ENCODE measurements at regions not wholly inside any gene's neighbourhood (a gene's known extent, or its start where the extent isn't known, plus 50 kb on each side); places are given as distances from the start of the nearest gene placed in this dataset.
"Not testable (repeated sequence)": the region's sequence is repeated elsewhere in the genome, so short reads cannot be mapped to it uniquely, and the experiment has no call there.

- in situ Hi-C loops (cut with MboI; ENCODE audit: low sequenced_read_pairs, unreplicated experiment): no loop called here
- DNase-seq (ENCODE audit: low spot score): peak; percentile 44
- TF ChIP-seq, protein P1, sequence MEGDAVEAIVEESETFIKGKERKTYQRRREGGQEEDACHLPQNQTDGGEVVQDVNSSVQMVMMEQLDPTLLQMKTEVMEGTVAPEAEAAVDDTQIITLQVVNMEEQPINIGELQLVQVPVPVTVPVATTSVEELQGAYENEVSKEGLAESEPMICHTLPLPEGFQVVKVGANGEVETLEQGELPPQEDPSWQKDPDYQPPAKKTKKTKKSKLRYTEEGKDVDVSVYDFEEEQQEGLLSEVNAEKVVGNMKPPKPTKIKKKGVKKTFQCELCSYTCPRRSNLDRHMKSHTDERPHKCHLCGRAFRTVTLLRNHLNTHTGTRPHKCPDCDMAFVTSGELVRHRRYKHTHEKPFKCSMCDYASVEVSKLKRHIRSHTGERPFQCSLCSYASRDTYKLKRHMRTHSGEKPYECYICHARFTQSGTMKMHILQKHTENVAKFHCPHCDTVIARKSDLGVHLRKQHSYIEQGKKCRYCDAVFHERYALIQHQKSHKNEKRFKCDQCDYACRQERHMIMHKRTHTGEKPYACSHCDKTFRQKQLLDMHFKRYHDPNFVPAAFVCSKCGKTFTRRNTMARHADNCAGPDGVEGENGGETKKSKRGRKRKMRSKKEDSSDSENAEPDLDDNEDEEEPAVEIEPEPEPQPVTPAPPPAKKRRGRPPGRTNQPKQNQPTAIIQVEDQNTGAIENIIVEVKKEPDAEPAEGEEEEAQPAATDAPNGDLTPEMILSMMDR (IDR thresholded peaks at IDR 0.05; ENCODE audit: borderline replicate concordance, control extremely low read depth, extremely low read depth, insufficient read depth, missing control alignments): no peak
Measured at GRCh38 chr10:26628395-26628794, 69.1 kb upstream of the PDSS1 start.

- DNase-seq (ENCODE audit: low spot score); in situ Hi-C loops (cut with MboI; ENCODE audit: low sequenced_read_pairs, unreplicated experiment): not testable (repeated sequence)
Measured at GRCh38 chr10:26632171-26632570, 65.3 kb upstream of the PDSS1 start.

GRCh38 chr10:26634111-26634510 is 63.4 kb upstream of the PDSS1 start:
- in situ Hi-C loops (cut with MboI; ENCODE audit: low sequenced_read_pairs, unreplicated experiment): not testable (repeated sequence)

DNA sequence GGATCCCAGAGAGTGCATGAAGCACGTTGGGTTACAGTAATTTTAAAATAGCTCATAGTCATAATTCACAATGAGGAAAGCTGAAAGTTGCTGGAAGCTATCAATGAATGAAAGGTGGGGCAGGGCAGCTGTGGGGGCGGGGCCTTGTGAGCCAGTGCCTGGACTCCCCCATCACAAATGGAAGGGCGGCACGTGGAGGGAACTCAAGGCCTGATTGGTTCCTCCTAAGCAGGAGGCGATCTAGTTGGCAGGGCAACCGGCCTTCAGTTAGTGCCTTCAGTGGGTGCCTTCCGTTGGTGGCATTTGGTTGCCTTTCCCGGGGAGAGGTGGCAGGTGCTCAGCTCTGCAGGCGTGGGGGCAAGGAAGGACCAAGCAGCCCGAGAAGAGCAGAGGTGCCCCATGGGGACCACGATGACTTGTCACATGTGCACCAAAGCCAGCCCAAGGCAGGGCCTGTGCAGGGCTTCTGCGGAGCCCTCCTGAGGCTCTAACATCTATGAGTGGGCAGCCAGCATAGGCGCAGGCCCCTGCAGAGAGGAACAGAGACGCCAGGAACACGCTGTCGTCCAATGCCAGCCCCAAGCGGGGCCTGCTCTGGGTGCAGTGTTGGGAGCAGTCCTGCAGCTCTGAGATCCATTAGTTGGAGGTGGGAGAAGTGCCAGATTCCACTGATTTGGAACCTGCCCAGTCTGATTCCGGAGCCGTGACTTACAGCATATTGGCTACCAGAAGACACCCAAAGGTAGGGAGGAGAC is 59.8 kb upstream of the PDSS1 start:
- in situ Hi-C loops (cut with MboI; ENCODE audit: low sequenced_read_pairs, unreplicated experiment): no loop called here
- DNase-seq (ENCODE audit: low spot score): no peak
- TF ChIP-seq, protein P1 (IDR thresholded peaks at IDR 0.05; ENCODE audit: borderline replicate concordance, control extremely low read depth, extremely low read depth, insufficient read depth, missing control alignments): no peak

More at GRCh38 chr10:26634111-26634510, 63.4 kb upstream of the PDSS1 start:
- not testable (repeated sequence) for DNase-seq (ENCODE audit: low spot score)

GRCh38 chr10:26640391-26640790 is 57.1 kb upstream of the PDSS1 start:
- DNase-seq (ENCODE audit: low spot score): no peak
- TF ChIP-seq, protein P1 (IDR thresholded peaks at IDR 0.05; ENCODE audit: borderline replicate concordance, control extremely low read depth, extremely low read depth, insufficient read depth, missing control alignments): no peak
- in situ Hi-C loops (cut with MboI; ENCODE audit: low sequenced_read_pairs, unreplicated experiment): no loop called here

GRCh38 chr10:26642896-26643653 is 54.4 kb upstream of the PDSS1 start:
- in situ Hi-C loops (cut with MboI; ENCODE audit: low sequenced_read_pairs, unreplicated experiment): no loop called here
- TF ChIP-seq, protein P1 (IDR thresholded peaks at IDR 0.05; ENCODE audit: borderline replicate concordance, control extremely low read depth, extremely low read depth, insufficient read depth, missing control alignments): no peak
- no peak for DNase-seq (ENCODE audit: low spot score)

GRCh38 chr10:26647602-26648244 is 49.8 kb upstream of the PDSS1 start:
- TF ChIP-seq, protein P1 (IDR thresholded peaks at IDR 0.05; ENCODE audit: borderline replicate concordance, control extremely low read depth, extremely low read depth, insufficient read depth, missing control alignments): no peak
- in situ Hi-C loops (cut with MboI; ENCODE audit: low sequenced_read_pairs, unreplicated experiment): no loop called here
- no peak for DNase-seq (ENCODE audit: low spot score)
